ENCODE measurements at regions not wholly inside any gene's neighbourhood (a gene's known extent, or its start where the extent isn't known, plus 50 kb on each side); places are given as distances from the start of the nearest gene placed in this dataset.

- TF ChIP-seq CTCF (conservative IDR thresholded peaks at IDR 0.05; ENCODE audit: low read depth, low read length): no peak
- TF ChIP-seq EZH2 (IDR thresholded peaks at IDR 0.05; ENCODE audit: borderline replicate concordance, low read depth, low read length, poor library complexity, severe bottlenecking): no peak
Measured at GRCh38 chr10:131398166-131398565, 86.6 kb upstream of the TCERG1L start.
